Neural cell (in vitro differentiated cells): ENCODE measurements at regions not wholly inside any gene's neighbourhood (a gene's known extent, or its start where the extent isn't known, plus 50 kb on each side); places are given as distances from the start of the nearest gene placed in this dataset.

Source experiments
- CTCF ChIP-seq: fragments of 450-650 bp; IDR thresholded peaks from 2 replicates; pipeline ENCODE4 v1.5.1; 2014; ENCODE audit warnings: antibody characterized with exemption, mild to moderate bottlenecking, moderate library complexity; ENCODE audit not compliant: poor library complexity, severe bottlenecking
- EP300 ChIP-seq: fragments of 450-650 bp; conservative IDR thresholded peaks from 2 replicates; pipeline ENCODE4 v1.6.1; 2014; ENCODE audit warnings: antibody characterized with exemption, mild to moderate bottlenecking, moderate library complexity; ENCODE audit not compliant: poor library complexity, severe bottlenecking
- EZH2 ChIP-seq: fragments of 200-600, 300-800 bp; shearing (Covaris generic), sonication (generic); IDR thresholded peaks from 2 replicates; pipeline ENCODE4 v1.6.1; 2014; ENCODE audit warnings: antibody characterized with exemption, low read length, borderline replicate concordance, mild to moderate bottlenecking; ENCODE audit not compliant: insufficient read depth, poor library complexity, severe bottlenecking
- MXI1 ChIP-seq: fragments of 450-650 bp; conservative IDR thresholded peaks from 2 replicates; pipeline ENCODE4 v1.6.1; 2014; ENCODE audit warnings: antibody characterized with exemption, mild to moderate bottlenecking; ENCODE audit not compliant: poor library complexity, severe bottlenecking
- POLR2AphosphoS5 ChIP-seq: IDR thresholded peaks from 2 replicates; pipeline ENCODE4 v1.6.1; 2012
- REST ChIP-seq: IDR thresholded peaks from 2 replicates; pipeline ENCODE4 v1.6.1; 2012; ENCODE audit warnings: borderline replicate concordance
- TAF1 ChIP-seq: IDR thresholded peaks from 2 replicates; pipeline ENCODE4 v1.6.1; 2012; ENCODE audit warnings: low read depth

GRCh38 chr7:46654546-46655443, 733.7 kb upstream of the IGFBP3 start:
- no peak for TF ChIP-seq MXI1
- TF ChIP-seq POLR2AphosphoS5, result no peak
- no peak for TF ChIP-seq CTCF
- TF ChIP-seq EZH2, result no peak
- no peak for TF ChIP-seq EP300
- no peak for TF ChIP-seq TAF1
- TF ChIP-seq REST, result no peak
